ENCODE measurements at regions not wholly inside any gene's neighbourhood (a gene's known extent, or its start where the extent isn't known, plus 50 kb on each side); places are given as distances from the start of the nearest gene placed in this dataset.
A peak's percentile ranks its signal among the peaks of the same experiment; 100 is the strongest.

- Histone ChIP-seq H3K27me3 (replicated peaks in 1 of 7) (no peaks in the 10 kb centered on the region), H3K36me3 (no peaks in the 10 kb centered on the region), H3K9me3 (no peaks in the 10 kb centered on the region), H3K4me1 (peaks cover 0 to 45% (median 21%) of the 10 kb centered on the region in 6 donors), H3K27ac (no peak overlapping the region), H3K4me3 (no peak overlapping the region)
- DNase-seq, result no peak
- intact Hi-C loops (cut with DNase I; ENCODE audit: low total_unique reads), result no loop called here
- WGBS, 5 donors, result 87 to 95% (median 90%) methylated on average over 3 of the region's 3 CpGs
- no peak for TF ChIP-seq POLR2AphosphoS5 (IDR thresholded peaks at IDR 0.05)
- TF ChIP-seq CTCF (IDR thresholded peaks at IDR 0.05 in 8 of 11, conservative IDR thresholded peaks at IDR 0.05 in 3 of 11), result no peak
- no peak for TF ChIP-seq POLR2A (IDR thresholded peaks at IDR 0.05)
These were observed 58.9 kb upstream of the SGK1 start for GRCh38 chr6:134376785-134377184.

GRCh38 chr6:134375220-134375580, 57.3 kb upstream of the SGK1 start:
- Histone ChIP-seq H3K4me1 (peaks cover 0 to 41% (median 18%) of the 10 kb centered on the region in 6 donors), H3K4me3 (no peak overlapping the region), H3K9me3 (no peaks in the 10 kb centered on the region), H3K27ac (peak overlapping the region in 5 of 8 donors; percentile 67 to 88 (median 86)), H3K36me3 (no peaks in the 10 kb centered on the region), H3K27me3 (replicated peaks in 1 of 7) (no peaks in the 10 kb centered on the region)
- 80 to 89% (median 82%) methylated on average over 4 of the region's 4 CpGs for WGBS, 5 donors
- intact Hi-C loops (cut with DNase I; ENCODE audit: low total_unique reads), result no loop called here
- TF ChIP-seq POLR2AphosphoS5 (IDR thresholded peaks at IDR 0.05) (no peak), CTCF (IDR thresholded peaks at IDR 0.05 in 8 of 11, conservative IDR thresholded peaks at IDR 0.05 in 3 of 11) (no peak), POLR2A (IDR thresholded peaks at IDR 0.05) (no peak)
- no peak for DNase-seq

- intact Hi-C loops (cut with DNase I; ENCODE audit: low total_unique reads), result no loop called here
- Histone ChIP-seq H3K9me3 (no peaks in the 10 kb centered on the region), H3K27me3 (replicated peaks in 1 of 7) (no peaks in the 10 kb centered on the region), H3K4me1 (peaks cover 0 to 36% (median 15%) of the 10 kb centered on the region in 6 donors), H3K36me3 (no peaks in the 10 kb centered on the region), H3K27ac (peak overlapping the region in 6 of 8 donors; percentile 67 to 88 (median 83)), H3K4me3 (no peak overlapping the region)
- 69 to 99% (median 84%) methylated on average over 4 of the region's 4 CpGs for WGBS, 5 donors
- no peak for TF ChIP-seq POLR2AphosphoS5 (IDR thresholded peaks at IDR 0.05)
- no peak for DNase-seq
These were observed 56.7 kb upstream of the SGK1 start for GRCh38 chr6:134374491-134375219.

GRCh38 chr6:134373993-134374392, 56.1 kb upstream of the SGK1 start:
- H3K9me3 ChIP-seq, result no peaks in the 10 kb centered on the region
- intact Hi-C loops (cut with DNase I; ENCODE audit: low total_unique reads), result no loop called here
- H3K36me3 ChIP-seq, result no peaks in the 10 kb centered on the region
- H3K4me3 ChIP-seq, result peak overlapping the region in 1 of 8 donors; percentile 52
- DNase-seq, result no peak
- peaks cover 0 to 29% (median 8%) of the 10 kb centered on the region in 6 donors for H3K4me1 ChIP-seq
- WGBS, 5 donors, result 36 to 75% (median 50%) methylated on average over 5 of the region's 5 CpGs
- H3K27me3 ChIP-seq (replicated peaks in 1 of 7), result no peaks in the 10 kb centered on the region
- H3K27ac ChIP-seq, result peak overlapping the region in 7 of 8 donors; percentile 37 to 88 (median 80)
- no peak for TF ChIP-seq POLR2AphosphoS5 (IDR thresholded peaks at IDR 0.05)
- TF ChIP-seq CTCF (IDR thresholded peaks at IDR 0.05 in 8 of 11, conservative IDR thresholded peaks at IDR 0.05 in 3 of 11), result no peak
- TF ChIP-seq POLR2A (IDR thresholded peaks at IDR 0.05), result no peak

Data from spleen (tissue), 11 donors.